GM23248 (cell line): ENCODE measurements at regions not wholly inside any gene's neighbourhood (a gene's known extent, or its start where the extent isn't known, plus 50 kb on each side); places are given as distances from the start of the nearest gene placed in this dataset.

ENCODE experiments used
- DNase-seq: peaks from one replicate; pipeline ENCODE4 v3.0.0-alpha.2; 2015
- H2AFZ ChIP-seq: fragments of 200-600 bp; sonication (generic); 2 replicates; pipeline ENCODE4 v1.6.1; 2016; ENCODE audit warnings: antibody characterized with exemption
- H3F3A ChIP-seq: fragments of 200-600 bp; sonication (generic); 2 replicates; pipeline ENCODE4 v1.6.1; 2016; ENCODE audit warnings: mild to moderate bottlenecking, antibody characterized with exemption, mixed run types; ENCODE audit not compliant: insufficient read depth
- H3K27ac ChIP-seq: fragments of 200-600 bp; sonication (generic); 2 replicates; pipeline ENCODE4 v1.5.1; 2016; ENCODE audit warnings: mild to moderate bottlenecking
- H3K27me3 ChIP-seq: fragments of 200-600 bp; sonication (generic); replicated peaks from 2 replicates; pipeline ENCODE4 v1.6.1; 2016; ENCODE audit warnings: mild to moderate bottlenecking; ENCODE audit not compliant: insufficient read depth
- H3K36me3 ChIP-seq: fragments of 200-600 bp; sonication (generic); 2 replicates; pipeline ENCODE4 v1.6.1; 2016; ENCODE audit warnings: low read depth, mild to moderate bottlenecking
- H3K4me1 ChIP-seq: fragments of 200-600 bp; sonication (generic); 2 replicates; pipeline ENCODE4 v1.6.1; 2016; ENCODE audit warnings: mild to moderate bottlenecking; ENCODE audit not compliant: insufficient read depth
- H3K4me2 ChIP-seq: fragments of 200-600 bp; sonication (generic); one replicate; pipeline ENCODE4 v1.6.1; 2016; ENCODE audit warnings: mild to moderate bottlenecking; ENCODE audit not compliant: unreplicated experiment
- H3K4me3 ChIP-seq: fragments of 200-600 bp; sonication (generic); 2 replicates; pipeline ENCODE4 v1.5.1; 2016; ENCODE audit warnings: mild to moderate bottlenecking
- H3K79me2 ChIP-seq: fragments of 200-600 bp; sonication (generic); 2 replicates; pipeline ENCODE4 v1.6.1; 2016; ENCODE audit warnings: mild to moderate bottlenecking; ENCODE audit not compliant: insufficient read depth
- H3K9ac ChIP-seq: fragments of 200-600 bp; sonication (generic); 2 replicates; pipeline ENCODE4 v1.6.1; 2016; ENCODE audit warnings: mild to moderate bottlenecking
- H3K9me2 ChIP-seq: fragments of 200-600 bp; sonication (generic); 2 replicates; pipeline ENCODE4 v1.6.1; 2016; ENCODE audit warnings: mixed run types, mild to moderate bottlenecking, moderate library complexity; ENCODE audit not compliant: insufficient read depth
- H3K9me3 ChIP-seq: fragments of 200-600 bp; sonication (generic); one replicate; pipeline ENCODE4 v1.6.1; 2017; ENCODE audit warnings: low read depth
- H4K20me1 ChIP-seq: fragments of 200-600 bp; sonication (generic); 2 replicates; pipeline ENCODE4 v1.6.0; 2016; ENCODE audit not compliant: insufficient read depth
- EZH2 ChIP-seq: fragments of 200-600 bp; sonication (generic); IDR thresholded peaks from 2 replicates; pipeline ENCODE4 v1.6.1; 2018; ENCODE audit warnings: antibody characterized with exemption, mild to moderate bottlenecking; ENCODE audit not compliant: insufficient read depth, poor library complexity, severe bottlenecking
- EZH2phosphoT487 ChIP-seq: fragments of 200-600 bp; sonication (generic); IDR thresholded peaks from 2 replicates; pipeline ENCODE4 v1.6.1; 2018; ENCODE audit warnings: antibody characterized with exemption, moderate library complexity, mild to moderate bottlenecking, low read depth; ENCODE audit not compliant: insufficient read depth
- WGBS, 2 experiments: methylation state at CpG; one replicate each; pipeline ENCODE4 v1.1.6; 2015 to 2017; ENCODE audit warnings: low lambda C conversion rate in 2 of 2, low coverage in 1 of 2; ENCODE audit errors: missing lambda C conversion rate in 2 of 2; 5-methylcytosine and 5-hydroxymethylcytosine counted together
- in situ Hi-C: fragments of 300-500 bp; cut with MboI; formaldehyde crosslinking; loops from 2 replicates; pipeline ENCODE4 v1.15.0; 2020

- WGBS, 2 experiments = 53 to 55% methylated on average over 1 of the region's 1 CpG
These were observed 763.1 kb downstream of the UQCRFS1 start for GRCh38 chr19:28449803-28450202.

GRCh38 chr19:28446511-28446910, 766.4 kb downstream of the UQCRFS1 start:
- TF ChIP-seq EZH2phosphoT487 (no peak), EZH2 (no peak)
- Histone ChIP-seq H3F3A (no peaks in the 10 kb centered on the region), H3K4me2 (no peak overlapping the region), H3K4me1 (no peaks in the 10 kb centered on the region), H3K27ac (no peak overlapping the region), H3K36me3 (no peaks in the 10 kb centered on the region), H3K9me2 (no peaks in the 10 kb centered on the region), H3K9me3 (no peaks in the 10 kb centered on the region), H3K79me2 (no peaks in the 10 kb centered on the region), H3K4me3 (no peak overlapping the region), H3K9ac (no peak overlapping the region), H2AFZ (no peak overlapping the region), H4K20me1 (no peaks in the 10 kb centered on the region), H3K27me3 (no peaks in the 10 kb centered on the region; the same call in 1 of the 2 replicates)
- in situ Hi-C loops = no loop called here
- no peak for DNase-seq
- WGBS, 2 experiments = 72 to 77% methylated on average over 12 of the region's 12 CpGs

More at GRCh38 chr19:28449803-28450202, 763.1 kb downstream of the UQCRFS1 start:
- Histone ChIP-seq H3K4me3 (no peak overlapping the region), H3F3A (no peaks in the 10 kb centered on the region), H3K9ac (no peak overlapping the region), H3K4me2 (no peak overlapping the region), H3K36me3 (no peaks in the 10 kb centered on the region), H3K79me2 (no peaks in the 10 kb centered on the region), H3K27ac (no peak overlapping the region), H3K9me2 (no peaks in the 10 kb centered on the region), H3K9me3 (no peaks in the 10 kb centered on the region), H3K27me3 (no peaks in the 10 kb centered on the region), H3K4me1 (no peaks in the 10 kb centered on the region), H2AFZ (no peak overlapping the region), H4K20me1 (no peaks in the 10 kb centered on the region)
- in situ Hi-C loops = no loop called here
- no peak for DNase-seq
- no peak for TF ChIP-seq EZH2

- in situ Hi-C loops = no loop called here
These were observed 767.1 kb downstream of the UQCRFS1 start for GRCh38 chr19:28445826-28446225.

GRCh38 chr19:28444362-28444761, 768.6 kb downstream of the UQCRFS1 start:
- no peak overlapping the region for H3K9ac ChIP-seq
- H4K20me1 ChIP-seq = no peaks in the 10 kb centered on the region
- no peaks in the 10 kb centered on the region for H3K4me1 ChIP-seq
- no peak overlapping the region for H3K4me3 ChIP-seq
- H3K27ac ChIP-seq = no peak overlapping the region
- H3K9me2 ChIP-seq = no peaks in the 10 kb centered on the region
- in situ Hi-C loops = no loop called here
- no peak overlapping the region for H2AFZ ChIP-seq
- no peaks in the 10 kb centered on the region for H3K36me3 ChIP-seq
- H3K79me2 ChIP-seq = no peaks in the 10 kb centered on the region
- 16% methylated on average over 4 of the region's 4 CpGs for WGBS, 2 experiments
- no peaks in the 10 kb centered on the region for H3F3A ChIP-seq
- H3K9me3 ChIP-seq = no peaks in the 10 kb centered on the region
- no peak for DNase-seq
- H3K27me3 ChIP-seq = peaks cover 14% of the 10 kb centered on the region; the same call in 1 of the 2 replicates
- TF ChIP-seq EZH2phosphoT487 (no peak), EZH2 (no peak)
- no peak overlapping the region for H3K4me2 ChIP-seq

More at GRCh38 chr19:28445826-28446225, 767.1 kb downstream of the UQCRFS1 start:
- Histone ChIP-seq H3K9me2 (no peaks in the 10 kb centered on the region), H3K4me3 (no peak overlapping the region), H3K79me2 (no peaks in the 10 kb centered on the region), H3K9ac (no peak overlapping the region), H2AFZ (no peak overlapping the region), H3K4me2 (no peak overlapping the region), H3K4me1 (no peaks in the 10 kb centered on the region), H3K27ac (no peak overlapping the region), H3F3A (no peaks in the 10 kb centered on the region), H3K27me3 (peaks cover under 1% of the 10 kb centered on the region; the same call in 1 of the 2 replicates), H3K9me3 (no peaks in the 10 kb centered on the region), H3K36me3 (no peaks in the 10 kb centered on the region), H4K20me1 (no peaks in the 10 kb centered on the region)
- TF ChIP-seq EZH2phosphoT487 = no peak
- TF ChIP-seq EZH2 = no peak
- no peak for DNase-seq
- WGBS, 2 experiments = 48 to 52% methylated on average over 11 of the region's 11 CpGs

- H3K4me3 ChIP-seq = no peak overlapping the region
- no peak overlapping the region for H3K9ac ChIP-seq
- no peak for DNase-seq
- H3K79me2 ChIP-seq = no peaks in the 10 kb centered on the region
- H2AFZ ChIP-seq = no peak overlapping the region
- H3K9me2 ChIP-seq = no peaks in the 10 kb centered on the region
- no peaks in the 10 kb centered on the region for H4K20me1 ChIP-seq
- in situ Hi-C loops = no loop called here
- H3K27ac ChIP-seq = no peak overlapping the region
- no peak overlapping the region for H3K4me2 ChIP-seq
- H3K4me1 ChIP-seq = no peaks in the 10 kb centered on the region
- H3K9me3 ChIP-seq = no peaks in the 10 kb centered on the region
- H3F3A ChIP-seq = no peaks in the 10 kb centered on the region
- no peaks in the 10 kb centered on the region for H3K36me3 ChIP-seq
- 36 to 40% methylated on average over 9 of the region's 9 CpGs for WGBS, 2 experiments
- no peak for TF ChIP-seq EZH2phosphoT487
- TF ChIP-seq EZH2 = no peak
- H3K27me3 ChIP-seq = peaks cover 14% of the 10 kb centered on the region; the same call in 1 of the 2 replicates
These were observed 769.6 kb downstream of the UQCRFS1 start for GRCh38 chr19:28443361-28443760.
